NOMO-1 treated with dmso at 0.1 percent for 144 hours (cell line): ENCODE measurements at regions not wholly inside any gene's neighbourhood (a gene's known extent, or its start where the extent isn't known, plus 50 kb on each side); places are given as distances from the start of the nearest gene placed in this dataset.

Experiments used
- DNase-seq: peaks from one replicate; lab custom pipeline; 2025; ENCODE audit not compliant: unreplicated experiment; lab: John Stamatoyannopoulos, UW

DNA sequence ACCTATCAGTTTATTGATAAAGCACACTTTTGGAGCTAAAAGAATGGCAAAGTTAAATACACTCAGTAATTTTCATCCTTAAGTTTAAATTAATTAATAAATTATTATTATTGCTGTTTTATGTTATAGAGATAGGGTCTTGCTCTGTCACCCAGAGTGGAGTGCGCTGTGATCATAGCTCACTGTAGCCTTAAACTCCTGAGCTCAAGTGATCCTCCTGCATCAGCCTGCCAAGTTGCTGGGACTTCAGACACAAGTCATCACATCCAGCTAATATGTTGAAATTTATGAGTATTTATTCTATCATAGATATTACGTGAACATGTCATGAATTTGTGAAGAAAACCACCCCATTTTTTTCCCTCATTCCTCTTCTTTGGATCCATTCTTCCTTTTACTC, 64.2 kb downstream of the GJA1 start:
- no peak for DNase-seq

DNA sequence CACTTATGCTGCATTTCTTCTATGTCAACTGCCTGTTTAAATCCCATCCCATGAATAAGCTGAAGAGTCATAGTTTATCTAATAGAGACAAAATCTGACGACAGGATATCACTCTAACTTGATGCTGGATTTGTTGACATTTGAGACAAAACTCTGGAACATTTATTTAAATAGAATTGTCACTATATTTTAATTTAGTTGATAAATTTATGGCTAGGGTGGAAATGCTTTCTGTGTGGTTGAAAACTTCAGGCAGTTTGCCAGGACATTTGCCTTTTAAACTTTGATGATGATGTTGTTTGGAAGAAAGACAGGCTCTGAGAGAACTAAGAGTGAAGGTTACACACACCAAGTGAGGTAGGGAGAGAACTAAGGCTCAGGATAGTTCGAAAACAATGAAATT, 68.1 kb downstream of the GJA1 start:
- DNase-seq: no peak

DNA sequence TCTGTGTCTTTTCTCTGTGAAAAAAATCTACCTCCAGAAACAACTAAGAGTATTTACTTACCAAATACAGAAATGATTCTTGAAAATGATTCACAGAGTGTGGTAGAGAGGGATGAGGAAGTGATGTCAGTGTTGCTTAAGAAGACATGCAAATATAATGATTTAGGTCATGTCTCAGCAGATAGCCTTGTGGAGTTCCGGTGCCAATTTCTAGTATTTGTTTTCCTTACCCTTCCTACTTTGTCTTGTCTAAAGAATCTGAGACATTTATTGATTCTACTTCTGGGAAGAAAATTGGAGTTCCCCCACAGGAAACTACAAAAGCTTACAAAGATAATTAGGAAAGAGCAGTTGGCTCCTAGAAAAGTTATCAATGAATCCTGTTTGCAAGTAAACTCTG, 68.8 kb downstream of the GJA1 start:
- DNase-seq: peak; percentile 19

DNA sequence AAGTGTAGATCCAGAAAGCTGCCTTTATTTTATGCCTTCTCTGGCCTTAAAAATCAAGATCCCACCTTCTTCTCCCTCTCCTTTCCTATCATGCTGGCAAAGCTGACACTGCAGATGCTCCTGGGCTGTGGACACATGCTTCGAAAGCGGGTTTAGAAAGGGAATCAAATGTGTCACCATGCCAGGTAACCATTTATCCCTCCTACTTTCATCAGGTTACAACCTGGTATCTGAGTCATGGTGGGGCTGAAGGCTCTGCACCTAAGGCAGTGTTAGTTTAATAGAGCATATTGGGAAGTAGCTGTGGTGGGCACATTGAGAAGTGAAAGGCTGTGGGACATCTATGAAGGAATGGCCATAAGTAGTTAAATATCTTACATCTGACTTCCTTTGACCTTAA, 69.8 kb downstream of the GJA1 start:
- no peak for DNase-seq

DNA sequence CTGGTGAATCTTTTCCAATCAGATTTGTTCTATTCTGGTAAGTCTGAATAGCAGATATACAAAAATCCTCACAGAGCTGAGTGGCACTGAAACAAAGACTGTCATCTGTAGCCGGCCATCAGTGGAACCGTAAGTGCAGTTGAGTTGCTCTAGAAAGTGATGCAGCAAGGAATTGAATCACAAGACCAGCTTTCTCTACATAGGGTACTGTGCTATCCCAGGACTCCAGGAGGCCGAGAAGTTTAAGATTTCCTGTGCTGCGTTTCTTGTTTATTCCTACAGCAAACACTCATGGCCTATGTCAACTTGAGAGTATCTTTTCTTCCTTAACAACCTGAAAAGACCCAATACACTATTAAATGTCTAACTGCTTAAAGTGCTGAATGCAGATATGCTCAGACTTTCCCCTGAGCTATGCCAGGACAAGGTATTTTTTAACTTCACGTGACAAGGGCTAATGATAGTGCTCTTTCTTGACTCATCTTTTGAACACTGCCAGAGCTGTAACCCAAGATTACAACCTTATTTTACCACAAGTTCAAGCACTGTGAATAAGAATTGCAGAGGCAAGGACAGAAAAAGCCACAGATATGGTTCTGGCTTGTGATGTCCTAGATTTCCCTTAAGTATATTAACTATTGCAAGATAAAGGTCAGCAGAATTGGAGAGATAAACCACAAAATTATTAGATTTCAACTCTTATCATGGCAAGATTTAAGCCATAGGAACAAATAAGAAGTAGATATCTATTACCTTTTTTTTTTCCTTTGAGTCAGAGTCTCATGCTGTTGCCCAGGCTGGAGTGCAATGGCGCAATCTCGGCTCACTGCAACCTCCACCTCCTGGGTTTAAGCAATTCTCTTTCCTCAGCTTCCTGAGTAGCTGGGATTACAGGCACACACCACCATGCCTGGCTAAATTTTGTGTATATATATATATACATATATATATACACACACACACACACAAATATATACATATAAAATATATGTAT, 71.6 kb downstream of the GJA1 start:
- no peak for DNase-seq

DNA sequence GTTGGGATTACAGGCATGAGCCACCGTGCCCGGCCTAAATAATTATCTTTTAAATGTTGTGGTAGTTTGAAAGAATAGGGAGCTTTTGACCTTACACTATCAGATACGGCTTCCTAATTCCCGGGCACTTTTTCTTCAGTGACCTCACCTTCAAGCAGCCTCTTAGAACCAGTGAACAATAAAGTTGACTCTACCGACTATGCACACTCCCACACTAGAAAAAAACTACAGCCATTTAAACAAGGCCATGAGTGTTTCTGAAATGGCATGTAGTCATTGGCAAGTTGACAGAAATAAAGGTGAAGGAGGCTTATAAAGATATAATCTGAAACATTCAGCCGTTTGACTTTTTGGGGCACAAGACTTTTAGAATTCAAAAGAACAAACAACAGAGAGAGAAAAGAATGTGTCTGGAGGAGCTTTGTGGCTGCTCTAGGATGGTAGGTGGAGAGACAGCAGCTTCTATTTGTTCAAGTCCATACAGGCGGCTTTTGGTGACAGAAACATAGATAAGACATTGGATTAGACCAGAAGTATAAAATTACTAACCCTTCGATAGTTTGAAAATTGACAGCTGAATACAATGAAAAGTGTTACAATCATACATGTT, 75.2 kb downstream of the GJA1 start:
- no peak for DNase-seq

DNA sequence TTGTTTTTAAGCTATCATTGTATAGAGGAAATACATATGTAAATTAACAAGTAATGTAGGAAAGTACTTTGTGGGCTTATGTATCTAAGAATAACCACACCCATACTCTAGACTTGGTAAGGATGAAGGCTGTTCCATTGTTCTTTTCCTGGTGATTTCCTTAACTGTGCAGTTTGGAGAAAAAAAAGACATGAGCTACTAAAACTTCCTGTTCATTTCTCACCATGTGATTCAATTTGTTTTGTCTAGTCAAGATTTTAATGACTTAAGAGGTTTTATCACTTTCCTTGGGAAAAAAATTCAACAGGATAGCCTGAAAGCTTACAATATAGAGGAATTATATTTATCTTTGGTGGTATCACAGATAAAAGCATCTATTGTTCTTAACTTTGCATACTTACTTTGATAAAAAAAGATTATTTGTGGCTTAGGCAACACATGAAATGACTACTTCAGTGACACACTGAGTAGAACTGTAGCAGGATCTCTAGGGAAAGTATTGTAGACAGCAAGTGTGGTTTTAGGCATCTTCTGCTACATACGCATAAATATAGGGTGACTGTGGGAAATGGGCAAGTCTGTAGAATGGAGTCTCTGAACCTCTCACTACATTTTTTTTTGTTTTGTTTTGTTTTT, 80.3 kb downstream of the GJA1 start:
- no peak for DNase-seq

DNA sequence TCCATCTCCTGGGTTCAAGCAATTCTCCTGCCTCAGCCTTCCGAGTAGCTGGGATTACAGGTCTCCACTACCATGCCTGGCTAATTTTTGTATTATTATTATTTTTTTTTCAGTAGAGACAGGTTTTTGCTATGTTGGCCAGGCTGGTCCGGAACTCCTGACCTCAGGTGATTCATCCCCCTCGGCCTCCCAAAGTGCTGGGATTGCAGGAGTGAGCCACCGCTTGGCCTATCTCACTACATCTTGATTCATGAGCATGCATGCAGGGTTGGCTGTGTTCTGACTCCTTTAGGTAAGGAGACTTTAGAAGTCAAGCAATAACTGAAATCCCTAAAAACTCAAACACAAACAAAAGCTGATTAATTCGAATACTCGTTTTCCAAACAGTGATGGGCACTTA, 80.9 kb downstream of the GJA1 start:
- no peak for DNase-seq

DNA sequence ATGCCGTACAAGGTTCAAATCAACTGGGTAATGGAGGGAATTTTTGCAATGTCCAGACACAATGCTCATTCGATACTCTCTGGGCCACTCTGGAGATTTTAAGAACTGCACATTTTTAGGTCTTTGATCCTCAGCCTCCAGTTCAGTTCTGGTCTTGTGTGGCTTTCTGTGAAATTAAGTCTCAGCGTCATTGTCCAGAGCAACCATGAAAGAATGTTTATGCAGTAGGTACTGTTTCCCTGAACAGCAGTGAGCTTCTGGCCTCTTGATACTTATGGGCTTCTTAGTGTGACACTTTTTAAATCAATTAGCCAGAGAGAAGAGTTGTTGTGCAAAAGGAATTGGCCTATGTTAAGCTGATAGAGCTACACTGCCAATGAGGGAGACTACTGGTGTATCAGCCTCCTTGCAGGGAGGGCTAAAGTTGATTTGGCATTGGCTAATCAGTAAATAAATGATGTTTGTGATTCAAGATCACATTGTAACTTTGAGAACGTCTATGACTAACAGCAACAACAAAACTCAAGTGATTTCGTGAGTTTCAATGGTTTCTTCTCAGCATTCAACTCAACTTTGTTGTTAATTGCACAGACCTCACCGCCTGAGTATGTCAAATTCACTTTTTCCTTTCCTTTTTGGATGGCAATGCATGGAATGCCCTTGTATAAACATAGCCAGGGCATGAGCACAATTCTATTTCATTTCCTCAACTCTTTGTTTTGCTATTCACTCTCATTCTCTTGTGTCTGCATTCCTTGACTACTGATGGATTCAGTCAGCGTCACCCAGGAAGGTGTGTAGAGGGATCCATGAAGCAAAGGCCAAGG, 85.1 kb downstream of the GJA1 start:
- DNase-seq: no peak

DNA sequence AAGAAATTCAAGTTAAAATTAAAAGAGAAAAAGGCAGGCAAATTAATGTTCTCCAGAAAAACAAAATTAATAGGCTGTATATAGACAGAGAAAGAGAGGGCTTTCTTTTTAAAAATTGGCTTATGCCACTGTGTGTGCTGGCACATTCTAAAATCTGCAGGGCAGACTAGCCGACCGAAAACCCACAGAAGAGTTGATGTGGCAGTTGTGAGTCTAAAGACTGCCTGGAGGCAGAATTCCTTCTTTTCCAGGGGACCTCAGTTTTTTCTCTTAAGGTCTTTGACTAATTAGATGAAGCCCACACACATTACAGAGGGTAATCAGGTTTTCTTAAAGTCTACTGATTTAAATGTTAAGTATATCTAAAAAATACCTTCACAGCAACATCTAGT, 85.7 kb downstream of the GJA1 start:
- no peak for DNase-seq

DNA sequence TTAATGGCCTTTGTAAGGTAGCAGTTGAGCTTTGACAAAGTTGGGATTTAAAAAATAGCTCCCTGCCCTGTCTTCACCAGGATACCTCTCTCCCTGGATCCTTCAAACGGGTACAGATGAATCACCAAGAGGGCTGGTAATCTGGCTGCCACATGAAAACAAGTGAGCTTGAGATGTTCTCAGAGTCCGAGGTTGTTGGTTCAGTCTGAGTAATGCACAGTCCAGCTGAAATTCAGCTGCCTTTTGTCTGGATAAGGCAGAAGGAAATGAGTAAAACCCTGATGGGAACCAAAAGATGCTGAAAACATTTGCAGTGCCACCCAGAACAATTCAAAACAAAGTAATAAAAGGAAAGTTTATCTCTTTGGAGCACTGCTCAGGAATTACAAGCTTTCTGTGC, 86.8 kb downstream of the GJA1 start:
- no peak for DNase-seq

DNA sequence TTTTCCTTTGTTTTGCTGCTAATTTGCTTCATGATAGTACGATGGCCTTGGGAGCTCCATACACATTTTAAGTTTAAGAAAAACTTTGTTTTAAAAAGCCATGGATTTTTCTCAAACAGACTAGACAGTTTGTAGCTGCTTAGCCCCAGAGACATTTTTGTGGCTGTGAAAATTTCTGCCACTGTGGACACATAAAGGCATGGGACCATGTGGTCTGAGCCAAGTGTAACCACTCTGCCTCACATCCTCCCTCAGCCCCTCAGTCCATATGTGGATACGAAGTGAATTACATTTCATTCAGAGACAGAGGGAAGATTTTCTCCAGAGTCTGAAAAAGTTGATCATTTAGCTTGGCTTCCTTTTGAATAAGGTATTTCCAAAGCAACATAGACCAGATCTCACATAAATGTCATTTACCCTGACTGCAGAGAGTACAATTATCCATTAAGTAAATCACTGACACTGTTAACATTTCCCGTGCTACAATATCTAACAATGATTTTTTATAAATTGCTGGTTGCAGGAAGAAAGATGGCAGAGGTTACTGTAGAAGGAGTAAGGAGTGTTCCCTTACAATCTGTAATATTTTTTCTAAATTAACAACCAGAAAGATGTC, 87.4 kb downstream of the GJA1 start:
- DNase-seq: no peak

DNA sequence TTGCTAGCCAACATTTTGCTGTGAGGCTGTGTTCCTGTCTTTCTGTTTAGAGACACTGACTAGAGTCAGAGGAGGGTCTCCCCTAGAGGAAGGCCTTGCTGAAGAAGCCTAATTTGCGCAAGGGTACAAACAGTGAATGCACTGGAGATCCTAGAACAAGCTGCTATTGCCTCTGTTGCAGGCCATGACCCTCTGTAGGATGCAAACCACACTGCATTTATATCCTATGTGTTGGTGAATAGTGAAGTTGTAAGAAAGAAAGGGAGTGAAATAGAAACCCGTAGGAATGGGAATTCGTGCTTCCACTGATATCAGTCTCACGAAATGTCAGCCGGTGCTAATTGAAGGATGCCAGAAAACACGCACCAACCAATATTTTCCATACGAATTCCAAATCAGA, 88.2 kb downstream of the GJA1 start:
- no peak for DNase-seq

DNA sequence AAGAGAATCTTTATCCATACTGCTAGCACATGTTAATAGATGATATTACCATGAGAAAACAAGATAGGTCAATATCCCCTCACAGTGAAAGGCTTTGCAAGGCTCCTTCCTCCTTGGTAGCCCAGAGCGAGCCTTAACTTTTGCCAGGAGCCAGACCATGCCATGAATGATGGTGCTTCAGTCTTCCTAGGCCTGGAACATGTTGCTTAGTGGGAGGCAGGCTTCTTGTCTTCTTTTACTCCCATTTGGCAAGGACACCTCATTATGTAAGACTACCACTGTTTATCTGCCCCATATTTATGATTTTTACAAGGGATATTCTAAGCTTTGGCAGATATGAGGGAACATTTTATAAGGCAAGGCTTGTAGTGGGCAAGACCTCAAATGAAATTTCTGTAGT, 90.8 kb downstream of the GJA1 start:
- no peak for DNase-seq

DNA sequence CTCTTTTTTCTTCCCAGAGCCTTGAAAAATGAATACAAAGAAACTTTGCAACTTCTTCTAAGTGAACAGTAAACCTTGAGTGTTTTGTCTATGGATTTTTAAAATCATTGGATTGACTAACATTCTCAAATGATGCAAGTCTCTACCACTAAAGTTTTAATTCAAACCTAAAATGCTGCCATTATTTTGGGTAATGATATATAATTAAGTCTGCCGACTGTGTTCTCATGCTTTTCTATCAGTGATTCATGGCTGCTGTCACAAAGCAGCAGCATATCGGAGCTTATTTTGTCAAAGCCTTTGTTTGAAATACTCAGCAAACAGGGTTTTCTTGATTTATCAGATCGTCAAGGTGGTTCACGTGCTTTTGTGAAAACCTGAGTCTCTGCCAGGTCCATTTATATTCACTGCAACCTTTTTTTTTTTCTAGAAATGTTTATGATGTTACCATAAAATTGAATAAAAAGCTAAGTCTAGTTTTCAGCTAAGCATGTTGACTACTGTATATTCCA, 96.3 kb downstream of the GJA1 start:
- DNase-seq: no peak

DNA sequence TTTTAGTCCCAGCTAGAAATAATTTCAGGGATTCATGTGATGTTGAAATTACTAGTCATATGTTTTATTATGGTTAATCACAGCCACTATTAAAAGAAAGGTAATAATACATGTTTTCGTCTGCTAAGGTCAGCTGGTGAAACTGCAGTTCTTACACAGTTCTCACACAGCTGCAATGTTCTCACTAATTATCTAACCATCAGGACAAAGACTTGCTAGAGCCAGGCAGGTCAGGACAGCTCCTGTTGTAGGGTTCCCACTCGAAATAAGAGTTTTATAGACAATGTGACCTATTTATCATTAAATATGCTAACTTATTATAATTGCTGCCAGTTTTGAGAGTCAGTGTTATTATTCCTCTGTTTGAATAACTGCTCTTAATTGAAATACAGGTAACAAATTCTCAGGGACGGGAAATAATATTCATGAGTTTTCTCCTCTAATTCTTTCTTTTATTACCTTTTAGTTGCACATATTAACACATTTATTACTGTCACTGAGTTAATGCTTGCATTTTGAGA, 97.9 kb downstream of the GJA1 start:
- DNase-seq: no peak

DNA sequence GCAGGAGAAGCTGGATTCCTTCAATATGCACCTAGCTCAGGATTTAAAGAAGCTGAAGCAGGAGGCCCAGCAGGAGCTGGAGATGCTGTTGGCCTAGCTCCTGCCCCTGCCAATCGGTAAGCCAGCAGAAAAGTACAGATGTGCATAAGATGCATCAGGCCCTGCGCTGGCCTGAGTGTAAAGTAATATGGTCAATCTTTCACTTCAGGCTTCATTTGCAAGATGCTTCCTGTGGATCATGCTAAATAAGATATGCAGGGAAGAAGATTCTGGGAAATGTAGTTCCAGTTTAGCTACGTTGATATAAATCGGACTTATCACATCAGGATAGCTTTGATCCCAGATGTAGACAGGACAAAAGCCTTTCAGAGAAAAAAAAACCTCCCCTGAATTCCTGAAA, 100.3 kb downstream of the GJA1 start:
- DNase-seq: no peak

DNA sequence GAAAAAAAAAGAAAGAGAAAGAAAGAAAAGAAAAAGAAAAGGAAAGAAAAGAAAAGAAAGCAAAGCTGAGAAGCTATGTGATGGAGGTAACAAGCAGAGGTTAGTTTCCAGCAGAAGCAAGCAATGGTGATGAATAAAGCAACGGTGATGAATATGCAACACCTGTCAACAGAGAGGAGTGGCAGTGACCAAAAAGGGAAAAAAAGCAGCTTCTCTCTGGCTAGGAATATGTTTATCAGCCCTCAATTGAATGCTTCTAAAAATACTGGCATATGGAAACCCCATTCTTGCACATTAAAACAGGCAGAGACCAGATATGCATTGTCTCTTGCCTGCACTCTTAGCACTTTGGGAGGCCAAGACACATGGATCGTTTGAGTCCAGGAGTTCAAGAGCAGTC, 100.9 kb downstream of the GJA1 start:
- no peak for DNase-seq

DNA sequence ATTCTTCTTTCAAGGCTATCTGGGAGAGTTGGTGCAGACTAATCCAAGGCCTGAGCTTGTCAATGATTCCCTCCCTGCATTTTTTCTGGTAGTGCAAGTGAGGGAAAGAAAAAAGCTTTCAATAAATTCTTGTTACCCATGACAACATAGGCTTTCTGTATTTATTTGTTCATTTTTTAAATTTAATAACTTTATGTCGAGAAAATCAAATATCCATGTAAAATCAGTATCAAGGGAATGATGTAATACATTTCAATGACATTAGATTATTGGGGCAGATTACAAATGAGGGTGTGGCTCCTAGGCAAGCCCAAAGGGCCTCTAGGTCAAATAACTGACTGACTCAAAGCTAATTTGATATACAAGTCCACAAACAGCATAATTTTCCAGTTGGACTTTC, 104.0 kb downstream of the GJA1 start:
- DNase-seq: no peak

DNA sequence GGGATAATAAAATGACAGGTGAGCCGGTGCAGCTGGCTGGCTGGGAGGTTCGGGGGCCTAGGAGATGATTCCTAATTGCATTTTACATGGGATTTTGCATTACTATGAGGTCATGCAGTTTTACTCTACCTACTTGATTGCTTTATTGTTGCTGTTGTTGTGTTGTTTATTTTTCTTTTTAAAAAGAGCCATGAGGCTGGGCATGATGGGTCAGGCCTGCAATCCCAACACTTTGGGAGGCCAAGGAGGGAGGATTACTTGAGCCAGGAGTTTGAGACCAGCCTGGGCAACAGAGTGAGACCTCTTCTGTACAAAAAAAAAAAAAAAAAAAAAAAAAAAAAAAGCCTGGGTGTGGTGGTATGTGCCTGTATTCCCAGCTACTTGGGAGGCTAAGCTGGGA, 104.8 kb downstream of the GJA1 start:
- no peak for DNase-seq
